HG03196 (cell line): ENCODE measurements at regions not wholly inside any gene's neighbourhood (a gene's known extent, or its start where the extent isn't known, plus 50 kb on each side); places are given as distances from the start of the nearest gene placed in this dataset.
"Not testable (repeated sequence)": the region's sequence is repeated elsewhere in the genome, so short reads cannot be mapped to it uniquely, and the experiment has no call there.

Source experiments
- ATAC-seq: cut with Tn5 transposase; IDR thresholded peaks from one replicate; pipeline ENCODE4 v1.9.1; 2021; ENCODE audit not compliant: unreplicated experiment

DNA sequence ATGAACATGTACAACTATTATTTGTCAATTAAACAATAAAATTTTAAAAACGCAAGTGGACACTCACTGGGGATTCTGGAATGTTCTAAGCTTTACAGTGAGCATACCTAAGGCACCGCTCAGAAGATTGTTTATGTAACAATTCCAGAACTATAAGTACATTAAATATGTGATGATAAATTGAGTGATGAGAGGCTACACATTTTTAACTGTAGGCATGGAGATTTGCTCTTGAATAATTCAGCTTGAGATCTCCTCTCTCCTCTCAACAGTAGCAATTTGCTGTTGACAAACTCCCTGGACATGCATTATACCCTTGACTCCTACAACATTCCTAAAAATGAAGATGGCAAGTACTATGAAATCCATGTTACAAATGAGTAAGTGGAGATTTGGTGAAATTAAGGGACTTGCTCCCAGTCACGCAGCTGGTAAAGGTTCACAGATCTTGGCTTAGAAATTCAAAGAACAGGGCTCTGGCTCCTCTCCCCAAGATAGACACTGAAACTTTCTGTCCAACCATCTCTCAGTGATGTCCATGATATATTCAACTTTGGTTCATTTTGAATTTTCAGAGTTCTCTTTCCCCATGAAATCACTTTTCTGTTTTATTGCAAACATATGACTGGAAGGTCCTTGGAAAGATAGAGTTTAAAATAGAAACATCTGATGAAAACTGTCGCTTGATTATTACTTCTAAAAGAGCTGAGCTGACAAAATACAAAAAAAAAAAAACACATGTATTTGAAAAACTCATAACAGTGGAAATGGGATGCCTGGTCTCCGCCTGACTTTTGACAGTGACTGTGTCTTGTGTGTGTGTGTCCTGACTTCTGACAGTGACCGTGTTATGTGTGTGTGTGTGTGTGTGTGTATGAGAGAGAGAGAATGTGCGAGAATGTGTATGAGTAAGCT, 488.3 kb downstream of the TNS3 start:
- ATAC-seq, result no peak

DNA sequence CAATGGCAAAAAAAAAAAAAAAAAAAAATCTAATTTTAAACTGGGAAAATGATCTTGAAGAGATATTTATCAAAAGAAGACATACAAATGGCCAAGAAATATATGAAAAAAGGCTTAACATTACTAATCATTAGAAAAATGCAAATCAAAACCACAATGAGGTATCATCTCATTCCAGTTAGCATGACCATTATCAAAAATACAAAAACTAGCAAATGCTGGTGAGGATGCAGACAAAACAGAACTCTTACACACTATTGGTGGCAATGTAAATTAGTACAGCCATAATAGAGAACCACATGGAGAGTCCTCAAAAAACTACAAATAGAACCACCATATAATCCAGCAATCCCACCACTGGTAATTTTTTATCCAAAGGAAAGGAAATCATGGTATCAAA, 489.6 kb downstream of the TNS3 start:
- ATAC-seq, result no peak

DNA sequence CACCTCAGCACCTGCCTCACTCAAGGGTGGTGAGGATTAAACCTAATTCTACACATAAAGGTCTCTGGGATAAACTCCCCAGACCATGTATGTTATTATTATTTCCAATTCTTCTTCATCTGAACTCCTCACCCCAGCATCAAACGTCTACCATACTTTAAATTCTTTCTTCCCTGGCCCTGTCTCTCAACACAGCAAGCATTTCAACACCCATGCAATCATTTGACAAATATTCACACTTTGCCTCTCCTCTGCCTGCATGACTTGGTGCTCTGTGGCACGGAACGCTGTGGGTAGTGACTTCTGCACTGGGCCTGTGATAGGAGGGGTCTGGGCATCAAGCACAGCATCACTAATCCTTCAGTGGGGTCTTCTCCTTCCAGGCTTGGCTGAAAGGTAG, 490.8 kb downstream of the TNS3 start:
- ATAC-seq, result no peak

DNA sequence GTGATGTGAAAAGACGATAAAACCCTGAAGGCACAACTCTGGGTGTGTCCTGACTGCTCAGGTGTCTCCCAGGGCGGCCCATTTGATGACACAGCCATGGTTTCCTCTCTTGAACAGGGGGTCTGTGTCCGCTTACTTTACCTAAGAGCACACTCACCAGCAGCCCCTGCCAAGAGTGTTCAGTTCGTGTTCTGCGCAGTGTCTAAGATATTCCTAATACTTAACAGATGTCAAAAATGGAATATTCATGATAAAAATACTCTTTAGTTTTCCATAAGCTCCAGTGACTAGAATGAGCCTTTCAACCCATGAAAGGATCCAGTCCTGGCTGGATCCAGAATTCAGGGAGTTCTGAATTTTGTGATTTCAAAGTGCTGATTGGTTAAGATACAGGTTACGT, 492.4 kb downstream of the TNS3 start:
- no peak for ATAC-seq

DNA sequence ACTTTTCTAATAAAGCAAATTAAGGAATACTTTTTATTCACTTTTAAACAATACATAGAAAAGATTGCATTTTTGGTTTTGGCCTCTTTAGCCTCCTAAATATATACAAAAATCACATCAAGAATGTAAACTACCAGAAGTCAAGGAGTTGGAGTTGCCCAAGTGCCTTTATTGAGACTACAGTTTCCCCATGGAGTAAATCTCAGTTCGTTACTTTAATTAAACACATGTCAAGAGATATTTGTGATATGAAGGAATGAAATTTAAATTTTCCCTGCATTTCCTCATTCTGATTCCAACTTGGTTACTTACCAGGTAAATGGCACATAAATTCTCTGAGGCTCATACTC, 492.9 kb downstream of the TNS3 start:
- ATAC-seq, result no peak

DNA sequence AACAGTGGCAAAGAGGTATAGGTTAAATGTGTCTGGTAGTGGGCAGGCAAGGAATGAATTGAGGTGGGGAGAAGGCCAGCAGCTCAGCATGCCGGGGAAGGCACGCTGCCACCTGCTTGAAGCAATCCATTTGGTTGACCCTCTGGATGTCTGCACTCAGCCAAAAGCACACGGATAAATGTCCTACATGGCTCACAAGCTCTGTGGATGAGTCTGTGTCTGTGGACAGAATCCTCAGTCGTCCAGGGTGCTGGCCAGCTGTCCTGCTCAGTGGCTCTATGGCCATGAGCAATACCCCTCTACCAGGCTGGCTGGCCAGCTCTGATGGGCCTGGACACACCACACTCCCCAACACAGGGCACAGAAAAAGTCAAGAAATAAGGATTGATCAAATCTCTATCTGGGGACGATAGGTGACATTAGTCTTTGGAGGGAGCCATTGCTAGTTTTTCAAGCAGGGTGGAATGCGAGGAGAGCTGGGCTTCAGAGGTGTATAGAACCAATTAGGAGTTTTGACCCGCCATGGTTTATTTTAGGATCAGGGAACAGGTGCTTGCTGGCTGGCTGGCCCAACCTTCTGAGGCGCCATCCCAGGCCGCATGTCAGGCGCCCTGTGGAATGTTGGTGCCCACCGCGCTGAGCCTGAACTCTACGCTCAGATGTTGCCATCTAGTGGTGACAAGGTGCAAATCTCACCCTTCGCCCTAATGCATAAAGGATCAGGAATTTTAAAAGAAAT, 493.4 kb downstream of the TNS3 start:
- ATAC-seq, result no peak

DNA sequence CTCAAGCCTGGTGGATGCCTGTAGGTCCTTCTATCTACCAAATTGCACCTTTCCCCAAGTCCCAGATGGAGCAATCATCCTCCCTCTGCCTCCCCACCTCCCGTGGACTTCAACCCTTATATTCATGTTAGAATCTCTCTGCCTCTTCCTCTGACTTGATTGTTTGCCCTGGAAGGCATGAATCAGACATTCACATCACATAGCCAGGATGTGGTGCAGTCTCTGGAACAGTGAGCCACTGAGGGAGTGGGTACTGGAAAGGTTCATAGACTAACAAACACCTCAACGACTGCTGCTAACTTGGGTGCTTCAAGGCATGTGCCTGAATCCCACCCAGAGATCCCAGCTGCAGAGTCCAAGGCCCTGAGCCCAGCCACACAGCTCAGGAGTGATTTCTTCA, 494.0 kb downstream of the TNS3 start:
- no peak for ATAC-seq

DNA sequence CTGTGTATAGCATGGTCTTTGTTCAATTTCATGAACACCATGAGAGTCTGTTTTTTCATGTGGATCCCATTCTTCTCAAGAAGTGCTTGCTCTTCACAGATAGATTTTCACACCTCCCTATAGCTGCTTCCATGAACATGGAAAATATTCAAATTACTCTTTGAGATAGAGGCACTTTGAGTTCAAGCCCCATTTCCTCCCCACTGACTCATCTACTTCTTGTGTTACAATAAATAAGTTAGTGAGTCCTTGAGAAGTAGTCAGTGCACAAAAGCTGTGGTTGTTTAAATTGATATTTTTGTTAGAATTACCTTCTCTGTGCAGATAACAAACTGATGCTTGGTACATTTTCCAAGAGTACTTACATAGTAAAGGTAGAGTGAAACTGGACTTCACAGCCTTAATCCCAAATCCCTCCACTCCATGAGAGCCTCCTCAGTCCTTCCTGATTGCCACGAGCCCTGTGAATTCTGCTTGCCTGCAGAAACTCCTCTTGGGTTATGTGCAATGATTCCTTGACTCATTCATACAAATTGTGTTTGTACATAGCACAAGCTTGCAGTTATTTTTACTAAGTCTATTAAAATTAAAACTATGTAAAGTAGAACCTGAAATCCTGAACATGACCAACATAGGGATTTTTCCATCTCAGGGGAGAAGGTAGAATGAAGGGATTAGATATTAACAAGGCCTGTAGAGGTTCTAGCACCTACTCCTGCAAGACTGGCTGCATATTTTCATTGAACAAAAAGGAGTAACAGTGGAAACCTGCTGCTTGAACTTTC, 496.2 kb downstream of the TNS3 start:
- ATAC-seq, result no peak

DNA sequence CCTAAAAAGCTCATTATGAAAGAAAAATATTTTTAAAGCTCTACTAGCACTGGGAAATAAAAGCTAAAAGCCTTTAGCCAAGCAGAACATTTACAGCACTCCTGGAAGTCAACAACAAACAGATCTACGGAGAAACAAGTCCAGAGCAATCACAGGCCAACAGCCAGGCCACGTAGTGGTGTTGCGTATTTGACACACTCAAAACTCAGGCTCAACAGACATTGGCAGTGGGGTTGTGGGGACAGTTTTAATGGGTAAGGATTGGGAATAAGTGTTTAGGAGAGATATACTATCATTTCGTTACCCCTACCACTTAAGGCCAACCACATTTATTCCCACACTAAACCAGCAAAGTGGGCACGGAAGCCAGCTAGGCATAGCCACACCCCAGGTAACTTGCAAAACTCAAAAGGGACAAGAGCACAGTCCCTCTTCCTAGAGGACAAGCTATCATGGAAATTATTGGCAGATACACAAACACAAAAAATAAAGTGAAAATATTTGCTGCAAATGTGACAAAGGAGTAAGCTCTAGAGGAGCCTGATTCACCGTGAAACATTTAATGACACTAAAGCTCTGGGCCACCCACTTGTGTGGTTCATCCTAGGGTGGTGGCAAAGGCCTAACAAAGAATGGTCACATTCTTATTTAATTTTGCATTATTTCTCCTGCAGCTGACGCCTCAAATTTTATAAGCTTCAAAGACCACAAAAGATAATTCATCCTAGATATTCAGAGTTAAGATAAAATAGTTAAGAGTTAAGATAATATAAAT, 498.2 kb downstream of the TNS3 start:
- ATAC-seq, result no peak

DNA sequence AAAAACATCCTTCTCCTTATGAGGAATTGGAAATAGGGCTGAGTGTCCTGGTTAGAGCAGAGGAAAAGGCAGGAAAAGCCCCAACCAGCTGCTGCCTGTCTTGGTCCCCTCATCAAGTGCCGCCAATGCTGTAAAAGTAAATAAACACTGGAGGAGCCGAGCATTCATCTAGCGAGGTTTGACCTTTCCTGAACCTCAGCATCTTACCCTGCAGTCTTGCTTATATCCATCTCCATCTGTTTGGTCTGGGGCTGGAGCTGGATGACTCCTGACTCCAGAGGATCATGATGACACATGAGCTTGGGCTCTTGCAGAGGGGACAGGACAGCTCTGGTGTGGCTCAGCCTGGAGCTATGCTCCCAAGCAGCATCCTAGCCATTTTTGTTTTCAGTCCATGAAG, 501.1 kb downstream of the TNS3 start:
- no peak for ATAC-seq

DNA sequence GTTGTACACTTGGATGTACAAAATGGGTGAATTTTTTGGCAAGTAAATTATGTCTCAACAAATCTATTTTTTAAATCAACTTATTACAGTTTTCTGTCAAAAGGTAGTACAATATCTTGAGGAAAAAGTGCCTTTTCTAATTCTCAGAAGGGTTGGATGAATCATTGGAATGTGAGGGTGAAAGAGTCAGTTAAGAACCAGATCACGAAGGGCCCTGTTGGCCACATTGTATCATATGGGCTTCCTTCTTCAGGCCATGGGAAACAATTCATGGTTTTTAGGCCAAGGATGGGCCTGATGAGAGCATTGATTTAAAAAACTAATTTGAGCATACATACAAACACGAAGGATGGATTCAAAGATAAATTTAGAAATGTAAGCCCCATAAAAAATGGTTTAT, 503.7 kb downstream of the TNS3 start:
- ATAC-seq, result no peak

DNA sequence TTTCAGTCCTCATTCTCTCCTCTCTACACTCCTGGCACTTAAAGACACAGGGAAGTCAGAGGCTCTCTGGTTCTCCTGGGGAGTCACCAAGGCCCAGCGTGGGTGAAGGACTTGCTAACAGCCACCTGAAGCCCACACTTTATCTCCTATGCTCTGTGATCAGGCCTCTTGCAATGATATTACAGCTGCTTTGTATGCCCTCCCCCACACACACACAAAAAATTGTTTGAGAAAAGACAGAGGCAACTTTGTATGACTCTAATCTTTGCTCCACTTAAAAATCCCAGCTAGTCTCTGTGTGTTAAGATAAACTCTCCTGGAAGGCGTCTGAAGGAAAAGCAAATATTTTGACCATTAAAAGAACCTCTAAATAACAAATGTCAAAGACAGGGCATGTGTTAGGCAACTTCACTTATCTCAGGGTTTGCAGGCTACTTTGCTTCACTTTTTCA, 507.2 kb downstream of the TNS3 start:
- ATAC-seq, result no peak

DNA sequence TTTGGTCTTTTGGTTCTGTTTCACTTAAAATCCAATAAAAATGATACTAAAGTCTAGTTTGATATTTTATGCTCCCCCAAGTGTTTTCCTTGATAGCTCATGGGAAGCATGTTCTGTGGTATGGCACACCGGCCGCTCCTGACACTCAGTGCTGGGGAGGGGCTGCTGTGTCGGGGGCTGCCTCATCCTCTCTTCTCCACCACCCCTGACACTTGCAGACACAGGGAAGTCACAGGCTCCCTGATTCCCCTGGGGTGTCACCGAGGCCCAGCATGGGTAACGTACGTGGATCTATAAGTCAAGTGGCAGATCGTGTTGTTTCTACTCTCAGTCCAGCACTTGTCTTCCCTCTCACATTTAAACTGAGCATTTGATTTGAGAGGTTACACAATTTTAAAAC, 508.6 kb downstream of the TNS3 start:
- no peak for ATAC-seq

DNA sequence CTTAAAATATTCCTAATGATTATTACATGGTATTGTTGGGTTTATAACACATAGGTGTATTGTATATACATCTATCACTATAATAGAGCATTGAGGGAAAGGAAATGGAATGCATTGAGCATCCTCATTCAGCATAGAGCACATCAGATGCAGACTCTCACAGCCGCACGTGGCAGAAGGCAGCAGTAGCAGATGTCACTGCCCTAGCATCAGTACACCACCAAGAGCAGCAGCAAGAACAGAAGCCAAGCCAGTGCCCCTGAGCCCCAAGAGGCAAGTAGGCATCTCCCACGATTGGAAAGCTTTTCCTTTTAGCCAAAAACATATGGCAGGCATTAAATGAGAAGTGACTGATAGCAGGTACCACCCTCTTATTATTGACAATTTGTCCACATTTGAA, 510.0 kb downstream of the TNS3 start:
- no peak for ATAC-seq

DNA sequence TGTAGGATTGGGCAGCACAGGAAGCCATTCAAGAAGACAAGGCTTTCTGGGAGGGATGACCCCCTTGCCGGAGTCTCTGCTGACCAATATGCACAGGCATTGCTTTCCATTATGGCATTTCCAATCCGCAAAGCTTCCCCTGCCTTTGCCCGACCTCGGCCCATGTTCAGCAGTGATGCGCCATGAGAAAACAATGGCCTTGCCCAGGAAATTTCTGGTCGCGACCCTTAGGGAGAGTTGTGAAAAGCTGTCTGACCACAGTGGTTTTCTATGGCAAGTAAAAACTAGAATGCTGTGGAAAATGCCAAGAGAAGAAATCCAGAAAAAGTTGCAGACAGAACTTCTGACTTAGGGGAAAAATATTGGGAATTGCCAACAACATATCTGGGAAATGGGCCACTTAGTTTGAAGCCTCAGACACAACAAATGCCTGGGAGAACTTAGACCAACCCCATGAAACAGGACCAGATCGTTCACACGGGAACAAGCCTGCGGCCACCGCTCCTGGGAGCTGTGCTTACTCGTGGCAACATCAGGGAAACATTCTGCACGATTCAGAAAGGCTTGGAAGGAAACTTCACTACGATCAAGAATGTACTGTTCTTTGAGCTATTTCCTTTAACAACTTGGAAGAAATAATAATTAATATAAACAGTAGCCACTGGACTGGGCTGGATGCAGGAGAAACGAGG, 512.4 kb downstream of the TNS3 start:
- ATAC-seq, result no peak

DNA sequence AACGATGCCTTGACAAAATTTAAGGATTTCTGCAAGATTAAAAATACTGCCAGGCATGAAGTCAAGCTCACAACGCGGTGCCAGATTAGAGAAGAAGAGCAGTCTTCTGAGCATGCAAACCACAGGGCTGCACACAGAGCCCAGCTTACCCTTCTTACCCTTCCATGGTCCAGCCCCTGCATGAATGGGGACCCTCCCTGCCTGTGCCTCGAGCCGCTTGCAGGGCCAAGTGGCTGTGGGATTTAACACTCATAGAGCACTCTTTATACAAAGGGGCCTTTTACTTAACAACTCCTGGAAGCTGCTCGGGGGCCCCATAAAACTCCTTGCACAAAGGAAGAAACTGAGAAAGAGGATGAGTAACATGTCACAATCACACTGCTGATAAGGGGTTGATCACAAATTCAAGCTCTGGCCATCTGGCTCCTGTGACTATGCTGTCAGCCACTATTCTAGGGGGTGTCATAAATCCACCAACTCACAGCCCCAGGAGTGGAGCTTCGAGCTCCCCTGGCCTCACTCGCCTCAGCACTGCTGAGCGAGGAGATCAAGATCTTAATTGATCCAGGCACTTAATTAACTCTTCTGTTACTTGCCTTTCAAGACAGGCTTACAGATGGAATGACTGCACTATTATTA, 514.8 kb downstream of the TNS3 start:
- ATAC-seq, result no peak

DNA sequence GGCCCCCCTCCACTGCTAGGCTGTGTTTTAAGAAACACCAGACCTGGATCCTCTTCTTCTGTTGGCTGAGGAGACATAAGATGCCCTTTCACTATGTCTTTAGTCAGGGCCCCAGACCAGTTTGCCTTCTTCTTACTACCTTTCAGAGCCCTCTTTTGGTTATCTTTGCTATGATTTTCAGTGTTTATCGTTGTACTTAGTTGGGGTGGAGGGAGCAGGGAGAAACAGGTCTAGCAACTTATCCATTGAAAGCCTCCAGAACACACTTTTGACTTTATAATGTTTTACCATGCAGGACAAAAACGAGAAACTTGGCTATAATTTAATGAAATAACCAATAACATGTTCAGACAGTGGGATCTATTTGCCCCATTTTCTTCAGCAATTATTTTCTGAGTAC, 525.2 kb downstream of the TNS3 start:
- ATAC-seq, result no peak

DNA sequence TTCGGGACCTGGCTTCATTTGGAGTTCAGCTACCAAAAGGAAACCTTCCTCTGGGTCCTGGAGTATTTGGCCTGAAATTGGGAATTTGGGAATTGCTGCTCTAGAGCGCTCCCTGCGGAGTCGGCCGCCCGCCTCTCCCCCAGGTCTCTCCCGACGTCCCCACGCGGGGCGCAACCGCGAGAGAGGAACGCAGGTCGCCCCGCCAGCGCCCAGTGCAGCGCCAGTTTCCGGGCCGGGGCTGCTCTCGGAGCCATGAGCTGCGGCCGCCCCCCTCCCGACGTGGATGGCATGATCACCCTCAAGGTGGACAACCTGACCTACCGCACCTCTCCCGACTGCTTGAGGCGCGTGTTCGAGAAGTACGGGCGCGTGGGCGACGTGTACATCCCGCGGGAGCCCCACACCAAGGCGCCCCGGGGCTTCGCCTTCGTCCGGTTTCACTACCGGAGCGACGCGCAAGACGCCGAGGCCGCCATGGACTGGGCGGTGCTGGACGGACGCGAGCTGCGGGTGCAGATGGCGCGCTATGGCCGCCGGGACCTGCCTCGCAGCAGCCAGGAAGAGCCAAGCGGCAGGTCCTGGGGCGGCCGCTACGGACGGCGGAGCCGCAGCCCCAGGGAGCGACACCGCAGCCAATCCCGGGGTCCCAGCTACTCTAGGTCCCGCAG, 529.2 kb downstream of the TNS3 start:
- ATAC-seq, result not testable (repeated sequence)

DNA sequence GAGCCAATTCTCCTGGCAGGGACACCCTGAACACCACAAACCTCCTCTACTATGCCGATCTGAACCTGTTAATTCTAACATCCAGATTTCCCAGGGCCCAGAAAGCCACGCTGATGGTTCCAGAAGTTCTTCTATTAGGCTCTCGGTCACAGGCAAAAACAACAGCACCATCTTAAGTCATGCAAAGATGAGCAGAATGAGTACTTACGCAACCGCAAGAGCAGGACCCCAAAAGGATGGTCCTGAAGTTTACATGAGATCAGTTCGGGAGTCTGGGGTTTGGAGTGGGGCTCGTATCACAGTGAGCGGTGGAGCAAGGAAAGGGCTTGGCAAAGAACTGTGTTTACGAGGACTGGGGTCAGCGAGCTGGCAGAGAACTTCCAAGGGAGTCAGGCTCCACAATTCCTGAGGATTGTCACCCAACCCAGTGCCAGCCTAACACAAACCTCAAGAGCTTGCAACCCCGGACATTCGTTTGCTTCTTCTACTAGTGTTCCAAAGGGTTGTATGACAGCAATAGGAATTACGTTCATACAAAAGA, 532.6 kb downstream of the TNS3 start:
- no peak for ATAC-seq
